ENCODE measurements at regions not wholly inside any gene's neighbourhood (a gene's known extent, or its start where the extent isn't known, plus 50 kb on each side); places are given as distances from the start of the nearest gene placed in this dataset.

DNA sequence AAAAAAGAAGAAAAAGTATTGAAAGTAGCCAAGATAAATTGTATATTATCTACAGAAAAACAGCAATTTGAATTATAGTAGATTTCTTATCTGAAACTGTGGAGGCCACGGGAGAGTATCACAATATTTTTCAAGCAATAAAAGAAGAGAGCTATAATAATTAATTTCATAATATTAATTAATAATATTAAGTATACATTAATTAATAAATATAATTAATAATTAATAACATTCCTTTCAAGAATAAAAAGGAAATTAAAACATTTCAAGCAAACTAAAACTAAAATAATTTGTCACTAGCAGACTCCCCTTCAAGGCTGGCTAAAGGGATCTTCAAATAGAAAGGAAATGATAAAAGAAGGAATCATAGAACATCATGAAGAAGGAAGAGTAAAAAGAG is 372.7 kb upstream of the KYNU start:
- 38% methylated on average over 1 of the region's 1 CpG for WGBS (ENCODE audit: low lambda C conversion rate)
- TF ChIP-seq NRF1 (IDR thresholded peaks at IDR 0.05; ENCODE audit: low read depth, low read length) (no peak), RCOR1 (IDR thresholded peaks at IDR 0.05; ENCODE audit: low read length) (no peak), FOXJ3 (CRISPR knock-in tag; IDR thresholded peaks at IDR 0.05) (no peak), TCF12 (IDR thresholded peaks at IDR 0.05) (no peak), FOSL2 (IDR thresholded peaks at IDR 0.05; ENCODE audit: borderline replicate concordance, low read depth) (no peak), MXI1 (IDR thresholded peaks at IDR 0.05; ENCODE audit: low read depth, low read length) (no peak), GABPA (IDR thresholded peaks at IDR 0.05; ENCODE audit: low read depth) (no peak), YY1 (IDR thresholded peaks at IDR 0.05; ENCODE audit: low read depth) (no peak), RFX5 (IDR thresholded peaks at IDR 0.05; ENCODE audit: low read length) (no peak), RAD21 (IDR thresholded peaks at IDR 0.05; ENCODE audit: low read length) (no peak), CHD2 (IDR thresholded peaks at IDR 0.05; ENCODE audit: low read length, partially characterized antibody) (no peak), GATA2 (CRISPR knock-in tag; IDR thresholded peaks at IDR 0.05) (no peak), JUND (IDR thresholded peaks at IDR 0.05) (no peak), POLR2AphosphoS5 (IDR thresholded peaks at IDR 0.05; ENCODE audit: low read depth, low read length) (no peak)
- TF ChIP-seq, protein P1, sequence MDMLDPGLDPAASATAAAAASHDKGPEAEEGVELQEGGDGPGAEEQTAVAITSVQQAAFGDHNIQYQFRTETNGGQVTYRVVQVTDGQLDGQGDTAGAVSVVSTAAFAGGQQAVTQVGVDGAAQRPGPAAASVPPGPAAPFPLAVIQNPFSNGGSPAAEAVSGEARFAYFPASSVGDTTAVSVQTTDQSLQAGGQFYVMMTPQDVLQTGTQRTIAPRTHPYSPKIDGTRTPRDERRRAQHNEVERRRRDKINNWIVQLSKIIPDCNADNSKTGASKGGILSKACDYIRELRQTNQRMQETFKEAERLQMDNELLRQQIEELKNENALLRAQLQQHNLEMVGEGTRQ (IDR thresholded peaks at IDR 0.05; ENCODE audit: borderline replicate concordance, low read depth, low read length): no peak
- TF ChIP-seq, protein P2, sequence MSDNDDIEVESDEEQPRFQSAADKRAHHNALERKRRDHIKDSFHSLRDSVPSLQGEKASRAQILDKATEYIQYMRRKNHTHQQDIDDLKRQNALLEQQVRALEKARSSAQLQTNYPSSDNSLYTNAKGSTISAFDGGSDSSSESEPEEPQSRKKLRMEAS (IDR thresholded peaks at IDR 0.05; ENCODE audit: low read depth): no peak
- TF ChIP-seq, protein P3, sequence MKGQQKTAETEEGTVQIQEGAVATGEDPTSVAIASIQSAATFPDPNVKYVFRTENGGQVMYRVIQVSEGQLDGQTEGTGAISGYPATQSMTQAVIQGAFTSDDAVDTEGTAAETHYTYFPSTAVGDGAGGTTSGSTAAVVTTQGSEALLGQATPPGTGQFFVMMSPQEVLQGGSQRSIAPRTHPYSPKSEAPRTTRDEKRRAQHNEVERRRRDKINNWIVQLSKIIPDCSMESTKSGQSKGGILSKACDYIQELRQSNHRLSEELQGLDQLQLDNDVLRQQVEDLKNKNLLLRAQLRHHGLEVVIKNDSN (IDR thresholded peaks at IDR 0.05; ENCODE audit: borderline replicate concordance, low read depth): no peak
- TF ChIP-seq, protein P4, sequence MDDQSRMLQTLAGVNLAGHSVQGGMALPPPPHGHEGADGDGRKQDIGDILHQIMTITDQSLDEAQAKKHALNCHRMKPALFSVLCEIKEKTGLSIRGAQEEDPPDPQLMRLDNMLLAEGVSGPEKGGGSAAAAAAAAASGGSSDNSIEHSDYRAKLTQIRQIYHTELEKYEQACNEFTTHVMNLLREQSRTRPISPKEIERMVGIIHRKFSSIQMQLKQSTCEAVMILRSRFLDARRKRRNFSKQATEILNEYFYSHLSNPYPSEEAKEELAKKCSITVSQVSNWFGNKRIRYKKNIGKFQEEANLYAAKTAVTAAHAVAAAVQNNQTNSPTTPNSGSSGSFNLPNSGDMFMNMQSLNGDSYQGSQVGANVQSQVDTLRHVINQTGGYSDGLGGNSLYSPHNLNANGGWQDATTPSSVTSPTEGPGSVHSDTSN (IDR thresholded peaks at IDR 0.05): no peak
- TF ChIP-seq, protein P5, sequence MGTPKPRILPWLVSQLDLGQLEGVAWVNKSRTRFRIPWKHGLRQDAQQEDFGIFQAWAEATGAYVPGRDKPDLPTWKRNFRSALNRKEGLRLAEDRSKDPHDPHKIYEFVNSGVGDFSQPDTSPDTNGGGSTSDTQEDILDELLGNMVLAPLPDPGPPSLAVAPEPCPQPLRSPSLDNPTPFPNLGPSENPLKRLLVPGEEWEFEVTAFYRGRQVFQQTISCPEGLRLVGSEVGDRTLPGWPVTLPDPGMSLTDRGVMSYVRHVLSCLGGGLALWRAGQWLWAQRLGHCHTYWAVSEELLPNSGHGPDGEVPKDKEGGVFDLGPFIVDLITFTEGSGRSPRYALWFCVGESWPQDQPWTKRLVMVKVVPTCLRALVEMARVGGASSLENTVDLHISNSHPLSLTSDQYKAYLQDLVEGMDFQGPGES (IDR thresholded peaks at IDR 0.05; ENCODE audit: low read depth, low read length): no peak
- TF ChIP-seq, protein P6, sequence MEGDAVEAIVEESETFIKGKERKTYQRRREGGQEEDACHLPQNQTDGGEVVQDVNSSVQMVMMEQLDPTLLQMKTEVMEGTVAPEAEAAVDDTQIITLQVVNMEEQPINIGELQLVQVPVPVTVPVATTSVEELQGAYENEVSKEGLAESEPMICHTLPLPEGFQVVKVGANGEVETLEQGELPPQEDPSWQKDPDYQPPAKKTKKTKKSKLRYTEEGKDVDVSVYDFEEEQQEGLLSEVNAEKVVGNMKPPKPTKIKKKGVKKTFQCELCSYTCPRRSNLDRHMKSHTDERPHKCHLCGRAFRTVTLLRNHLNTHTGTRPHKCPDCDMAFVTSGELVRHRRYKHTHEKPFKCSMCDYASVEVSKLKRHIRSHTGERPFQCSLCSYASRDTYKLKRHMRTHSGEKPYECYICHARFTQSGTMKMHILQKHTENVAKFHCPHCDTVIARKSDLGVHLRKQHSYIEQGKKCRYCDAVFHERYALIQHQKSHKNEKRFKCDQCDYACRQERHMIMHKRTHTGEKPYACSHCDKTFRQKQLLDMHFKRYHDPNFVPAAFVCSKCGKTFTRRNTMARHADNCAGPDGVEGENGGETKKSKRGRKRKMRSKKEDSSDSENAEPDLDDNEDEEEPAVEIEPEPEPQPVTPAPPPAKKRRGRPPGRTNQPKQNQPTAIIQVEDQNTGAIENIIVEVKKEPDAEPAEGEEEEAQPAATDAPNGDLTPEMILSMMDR (IDR thresholded peaks at IDR 0.05): no peak
- CTCF ChIA-PET: interaction anchor here (0.6 kb wide), 1 partner anchor 44 kb away, joined by 4 read pairs; no protein-coding TSS in a partner anchor
- Histone ChIP-seq H3F3A (replicated peaks; ENCODE audit: insufficient read depth) (no peaks in the 10 kb centered on the region), H3K4me3 (ENCODE audit: low read depth in 2 of 2, low read length in 1 of 2) (no peak overlapping the region), H3K9ac (no peak overlapping the region), H4K20me1 (ENCODE audit: insufficient read depth) (no peaks in the 10 kb centered on the region), H3K79me2 (ENCODE audit: insufficient read depth) (no peaks in the 10 kb centered on the region), H3K36me3 (replicated peaks in 1 of 2; ENCODE audit: control insufficient read depth in 1 of 2, insufficient read depth in 2 of 2, low read length in 1 of 2) (no peaks in the 10 kb centered on the region), H3K4me2 (no peak overlapping the region), H3K4me1 (ENCODE audit: control insufficient read depth in 1 of 2, insufficient read depth in 2 of 2, low read depth in 1 of 2, low read length in 1 of 2) (no peaks in the 10 kb centered on the region), H2AFZ (ENCODE audit: low read depth) (no peak overlapping the region), H3K27me3 (ENCODE audit: insufficient read depth) (no peaks in the 10 kb centered on the region), H3K9me3 (no peaks in the 10 kb centered on the region), H3K27ac (ENCODE audit: low read depth in 2 of 2, low read length in 1 of 2) (no peak overlapping the region), H3K9me2 (no peaks in the 10 kb centered on the region)
- DNase-seq: no peak
- POLR2A ChIA-PET: no interaction called here
